OCI-LY7 (cell line): ENCODE measurements at regions not wholly inside any gene's neighbourhood (a gene's known extent, or its start where the extent isn't known, plus 50 kb on each side); places are given as distances from the start of the nearest gene placed in this dataset.

Source experiments
- EZH2phosphoT487 ChIP-seq: fragments of 200-600 bp; sonication (generic); IDR thresholded peaks from 2 replicates; pipeline ENCODE4 v1.6.1; 2018; ENCODE audit warnings: low read depth, borderline replicate concordance, mild to moderate bottlenecking, mixed run types, antibody characterized with exemption, low read length, moderate library complexity, mixed read lengths
- TF ChIP-seq, protein P1 (sequence below): fragments of 200-600 bp; sonication (generic); conservative IDR thresholded peaks from 2 replicates; pipeline ENCODE4 v1.5.1; 2014; ENCODE audit warnings: mild to moderate bottlenecking, antibody characterized with exemption, low read length, moderate library complexity, mixed read lengths

- TF ChIP-seq, protein P1, sequence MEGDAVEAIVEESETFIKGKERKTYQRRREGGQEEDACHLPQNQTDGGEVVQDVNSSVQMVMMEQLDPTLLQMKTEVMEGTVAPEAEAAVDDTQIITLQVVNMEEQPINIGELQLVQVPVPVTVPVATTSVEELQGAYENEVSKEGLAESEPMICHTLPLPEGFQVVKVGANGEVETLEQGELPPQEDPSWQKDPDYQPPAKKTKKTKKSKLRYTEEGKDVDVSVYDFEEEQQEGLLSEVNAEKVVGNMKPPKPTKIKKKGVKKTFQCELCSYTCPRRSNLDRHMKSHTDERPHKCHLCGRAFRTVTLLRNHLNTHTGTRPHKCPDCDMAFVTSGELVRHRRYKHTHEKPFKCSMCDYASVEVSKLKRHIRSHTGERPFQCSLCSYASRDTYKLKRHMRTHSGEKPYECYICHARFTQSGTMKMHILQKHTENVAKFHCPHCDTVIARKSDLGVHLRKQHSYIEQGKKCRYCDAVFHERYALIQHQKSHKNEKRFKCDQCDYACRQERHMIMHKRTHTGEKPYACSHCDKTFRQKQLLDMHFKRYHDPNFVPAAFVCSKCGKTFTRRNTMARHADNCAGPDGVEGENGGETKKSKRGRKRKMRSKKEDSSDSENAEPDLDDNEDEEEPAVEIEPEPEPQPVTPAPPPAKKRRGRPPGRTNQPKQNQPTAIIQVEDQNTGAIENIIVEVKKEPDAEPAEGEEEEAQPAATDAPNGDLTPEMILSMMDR: no peak
- no peak for TF ChIP-seq EZH2phosphoT487
Measured at GRCh38 chr9:14529054-14529453, 164.2 kb downstream of the ZDHHC21 start.
